Neural progenitor cell (in vitro differentiated cells): ENCODE measurements at regions not wholly inside any gene's neighbourhood (a gene's known extent, or its start where the extent isn't known, plus 50 kb on each side); places are given as distances from the start of the nearest gene placed in this dataset.

ENCODE experiments used
- DNase-seq: peaks from one replicate; pipeline ENCODE4 v3.0.0-alpha.2; 2016; ENCODE audit warnings: low spot score
- H2AFZ ChIP-seq: fragments of 200-600 bp; sonication (generic); replicated peaks from 2 replicates; pipeline ENCODE4 v1.6.1; 2016; ENCODE audit warnings: antibody characterized with exemption
- H3F3A ChIP-seq: fragments of 200-600 bp; sonication (generic); 2 replicates; pipeline ENCODE4 v1.6.1; 2016; ENCODE audit warnings: antibody characterized with exemption, low read depth
- H3K27ac ChIP-seq: fragments of 200-600 bp; sonication (generic); 2 replicates; pipeline ENCODE4 v1.5.1; 2016; ENCODE audit warnings: mild to moderate bottlenecking
- H3K27me3 ChIP-seq: fragments of 200-600 bp; sonication (generic); 2 replicates; pipeline ENCODE4 v1.6.1; 2016; ENCODE audit warnings: mild to moderate bottlenecking, moderate library complexity
- H3K36me3 ChIP-seq: fragments of 200-600 bp; sonication (generic); 2 replicates; pipeline ENCODE4 v1.5.1; 2016
- H3K4me1 ChIP-seq: fragments of 200-600 bp; sonication (generic); 2 replicates; pipeline ENCODE4 v1.6.1; 2016; ENCODE audit warnings: mixed run types
- H3K4me2 ChIP-seq: fragments of 200-600 bp; sonication (generic); 2 replicates; pipeline ENCODE4 v1.6.1; 2016
- H3K4me3 ChIP-seq: fragments of 200-600 bp; sonication (generic); 2 replicates; pipeline ENCODE4 v1.5.1; 2016
- H3K79me2 ChIP-seq: fragments of 200-600 bp; sonication (generic); 2 replicates; pipeline ENCODE4 v1.6.1; 2016; ENCODE audit warnings: low read depth
- H3K9ac ChIP-seq: fragments of 200-600 bp; sonication (generic); 2 replicates; pipeline ENCODE4 v1.6.1; 2016
- H3K9me3 ChIP-seq: fragments of 200-600 bp; sonication (generic); 2 replicates; pipeline ENCODE4 v1.5.1; 2016; ENCODE audit warnings: low read depth
- H4K20me1 ChIP-seq: fragments of 200-600 bp; sonication (generic); 2 replicates; pipeline ENCODE4 v1.6.1; 2016; ENCODE audit warnings: low read depth
- H3K27ac Mint-ChIP-seq: 3 replicates; pipeline ENCODE4 v1.8.0; 2021; ENCODE audit warnings: mixed read lengths
- H3K27me3 Mint-ChIP-seq: 2 replicates; pipeline ENCODE4 v1.8.0; 2022; ENCODE audit warnings: low read depth, mild to moderate bottlenecking, inconsistent platforms, moderate library complexity, mixed read lengths; ENCODE audit not compliant: insufficient read depth
- H3K36me3 Mint-ChIP-seq: 3 replicates; pipeline ENCODE4 v1.8.0; 2021; ENCODE audit warnings: mixed read lengths
- H3K4me1 Mint-ChIP-seq: 3 replicates; pipeline ENCODE4 v1.8.0; 2021; ENCODE audit warnings: mixed read lengths
- H3K4me3 Mint-ChIP-seq: 3 replicates; pipeline ENCODE4 v1.8.0; 2021; ENCODE audit warnings: mild to moderate bottlenecking, moderate library complexity, mixed read lengths
- H3K9me3 Mint-ChIP-seq: 3 replicates; pipeline ENCODE4 v1.8.0; 2020; ENCODE audit warnings: mixed read lengths
- EZH2 ChIP-seq: fragments of 200-600 bp; sonication (generic); IDR thresholded peaks from 2 replicates; pipeline ENCODE4 v1.6.1; 2017; ENCODE audit warnings: antibody characterized with exemption, mild to moderate bottlenecking, moderate library complexity
- EZH2phosphoT487 ChIP-seq: fragments of 200-600 bp; sonication (generic); IDR thresholded peaks from 2 replicates; pipeline ENCODE4 v1.6.1; 2017; ENCODE audit warnings: antibody characterized with exemption
- TF ChIP-seq, protein P1 (sequence below): fragments of 200-600 bp; sonication (generic); IDR thresholded peaks from 2 replicates; pipeline ENCODE4 v1.5.1; 2017; ENCODE audit warnings: antibody characterized with exemption, mild to moderate bottlenecking

DNA sequence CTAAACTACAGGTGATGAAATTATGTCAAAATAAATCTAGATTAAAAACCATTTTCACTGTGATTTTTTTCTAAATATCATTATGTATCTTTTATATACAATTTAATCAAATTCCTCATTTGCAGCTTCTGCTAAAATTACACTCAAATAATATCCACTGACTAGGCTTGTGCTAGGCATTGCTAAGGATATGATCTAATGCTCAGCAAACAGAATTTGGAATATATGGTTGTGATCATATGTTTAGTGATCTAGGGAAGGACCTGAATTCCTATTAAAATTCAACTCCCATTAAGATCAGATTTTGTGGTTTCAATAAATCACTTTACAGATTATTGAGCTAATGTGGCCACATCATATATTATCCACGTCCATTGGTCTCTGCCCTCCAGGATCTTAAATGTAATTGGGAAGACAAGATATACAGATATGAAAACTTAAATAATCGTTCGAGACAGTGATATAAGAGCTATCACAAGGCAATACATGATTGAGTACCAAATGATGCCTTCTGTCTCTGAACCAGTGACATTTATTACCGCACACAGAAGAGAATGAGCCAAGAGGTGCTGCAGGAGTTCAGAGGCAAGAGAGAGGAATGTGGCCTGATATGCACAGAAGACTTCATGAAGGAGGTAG is 206.0 kb upstream of the RPS6KA3 start:
- Mint-ChIP-seq H3K27me3 (no peaks in the 10 kb centered on the region), H3K9me3 (no peaks in the 10 kb centered on the region), H3K36me3 (no peaks in the 10 kb centered on the region), H3K4me3 (no peak overlapping the region), H3K27ac (no peak overlapping the region), H3K4me1 (no peaks in the 10 kb centered on the region)
- no peak for DNase-seq
- no peak overlapping the region for H3K4me2 ChIP-seq
- no peak overlapping the region for H3K4me3 ChIP-seq
- H3K9ac ChIP-seq, result no peak overlapping the region
- no peak overlapping the region for H2AFZ ChIP-seq
- no peaks in the 10 kb centered on the region for H3K79me2 ChIP-seq
- H3K36me3 ChIP-seq, result no peaks in the 10 kb centered on the region
- H3K27me3 ChIP-seq, result no peaks in the 10 kb centered on the region
- H3F3A ChIP-seq, result no peaks in the 10 kb centered on the region
- H3K27ac ChIP-seq, result no peak overlapping the region
- no peak for TF ChIP-seq EZH2phosphoT487
- TF ChIP-seq, protein P1, sequence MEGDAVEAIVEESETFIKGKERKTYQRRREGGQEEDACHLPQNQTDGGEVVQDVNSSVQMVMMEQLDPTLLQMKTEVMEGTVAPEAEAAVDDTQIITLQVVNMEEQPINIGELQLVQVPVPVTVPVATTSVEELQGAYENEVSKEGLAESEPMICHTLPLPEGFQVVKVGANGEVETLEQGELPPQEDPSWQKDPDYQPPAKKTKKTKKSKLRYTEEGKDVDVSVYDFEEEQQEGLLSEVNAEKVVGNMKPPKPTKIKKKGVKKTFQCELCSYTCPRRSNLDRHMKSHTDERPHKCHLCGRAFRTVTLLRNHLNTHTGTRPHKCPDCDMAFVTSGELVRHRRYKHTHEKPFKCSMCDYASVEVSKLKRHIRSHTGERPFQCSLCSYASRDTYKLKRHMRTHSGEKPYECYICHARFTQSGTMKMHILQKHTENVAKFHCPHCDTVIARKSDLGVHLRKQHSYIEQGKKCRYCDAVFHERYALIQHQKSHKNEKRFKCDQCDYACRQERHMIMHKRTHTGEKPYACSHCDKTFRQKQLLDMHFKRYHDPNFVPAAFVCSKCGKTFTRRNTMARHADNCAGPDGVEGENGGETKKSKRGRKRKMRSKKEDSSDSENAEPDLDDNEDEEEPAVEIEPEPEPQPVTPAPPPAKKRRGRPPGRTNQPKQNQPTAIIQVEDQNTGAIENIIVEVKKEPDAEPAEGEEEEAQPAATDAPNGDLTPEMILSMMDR, result no peak
- TF ChIP-seq EZH2, result no peak
- no peaks in the 10 kb centered on the region for H3K4me1 ChIP-seq
- H4K20me1 ChIP-seq, result no peaks in the 10 kb centered on the region
- no peaks in the 10 kb centered on the region for H3K9me3 ChIP-seq

DNA sequence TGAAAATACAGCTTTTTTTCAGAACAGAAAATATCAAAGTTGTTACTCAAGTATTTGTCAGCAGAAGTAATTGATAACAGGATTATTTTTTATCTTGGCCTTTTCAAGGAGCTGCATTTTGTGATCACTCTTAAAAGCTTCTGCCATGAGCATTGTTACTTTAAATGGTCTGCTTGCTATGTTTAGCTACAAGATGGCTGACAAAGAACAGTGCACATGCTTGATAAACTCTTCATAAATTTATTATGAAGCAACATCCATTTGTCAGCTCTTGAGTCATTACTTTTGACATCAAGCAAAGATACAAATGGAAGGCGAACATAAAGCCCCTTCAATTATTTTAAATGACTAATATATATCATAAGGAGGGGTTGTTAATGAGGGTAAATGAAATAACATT is 205.4 kb upstream of the RPS6KA3 start:
- Histone ChIP-seq H3F3A (no peaks in the 10 kb centered on the region), H3K4me3 (no peak overlapping the region), H3K4me2 (no peak overlapping the region), H3K79me2 (no peaks in the 10 kb centered on the region), H4K20me1 (no peaks in the 10 kb centered on the region), H3K27me3 (no peaks in the 10 kb centered on the region), H3K9me3 (no peaks in the 10 kb centered on the region), H3K36me3 (no peaks in the 10 kb centered on the region), H3K27ac (no peak overlapping the region), H3K9ac (no peak overlapping the region), H2AFZ (no peak overlapping the region), H3K4me1 (no peaks in the 10 kb centered on the region)
- H3K27ac Mint-ChIP-seq, result no peak overlapping the region
- H3K36me3 Mint-ChIP-seq, result no peaks in the 10 kb centered on the region
- H3K4me3 Mint-ChIP-seq, result no peak overlapping the region
- H3K27me3 Mint-ChIP-seq, result no peaks in the 10 kb centered on the region
- TF ChIP-seq EZH2phosphoT487, result no peak
- no peaks in the 10 kb centered on the region for H3K4me1 Mint-ChIP-seq
- no peak for DNase-seq
- no peaks in the 10 kb centered on the region for H3K9me3 Mint-ChIP-seq

DNA sequence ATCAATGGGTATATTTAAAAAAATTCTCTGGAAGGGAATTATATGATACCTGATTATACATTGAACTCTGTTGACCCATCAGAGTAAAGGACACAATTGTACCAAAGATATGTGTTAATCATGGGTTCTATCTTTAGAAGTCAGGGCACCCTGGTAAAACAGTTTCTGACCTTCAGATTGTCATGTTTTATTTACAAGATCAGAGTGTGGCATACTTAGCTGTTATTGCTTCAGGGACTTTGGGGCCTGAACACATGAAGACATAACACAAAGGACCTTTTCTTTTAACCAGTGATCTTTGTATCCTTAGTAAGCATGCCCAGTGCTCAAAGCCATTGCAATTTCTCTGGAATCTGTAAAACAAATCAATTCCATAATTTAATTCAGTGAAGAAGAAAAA is 204.8 kb upstream of the RPS6KA3 start:
- no peaks in the 10 kb centered on the region for H3K9me3 Mint-ChIP-seq
- H3K36me3 Mint-ChIP-seq, result no peaks in the 10 kb centered on the region
- Histone ChIP-seq H3K27ac (no peak overlapping the region), H3K9me3 (no peaks in the 10 kb centered on the region), H3K27me3 (no peaks in the 10 kb centered on the region), H3K4me1 (no peaks in the 10 kb centered on the region), H3K9ac (no peak overlapping the region), H3K79me2 (no peaks in the 10 kb centered on the region), H3F3A (no peaks in the 10 kb centered on the region), H3K4me3 (no peak overlapping the region), H2AFZ (no peak overlapping the region), H3K36me3 (no peaks in the 10 kb centered on the region), H3K4me2 (no peak overlapping the region), H4K20me1 (no peaks in the 10 kb centered on the region)
- DNase-seq, result no peak
- H3K27ac Mint-ChIP-seq, result no peak overlapping the region
- no peak overlapping the region for H3K4me3 Mint-ChIP-seq
- H3K4me1 Mint-ChIP-seq, result no peaks in the 10 kb centered on the region
- TF ChIP-seq EZH2phosphoT487, result no peak
- TF ChIP-seq, protein P1, result no peak
- TF ChIP-seq EZH2, result no peak
- H3K27me3 Mint-ChIP-seq, result no peaks in the 10 kb centered on the region

DNA sequence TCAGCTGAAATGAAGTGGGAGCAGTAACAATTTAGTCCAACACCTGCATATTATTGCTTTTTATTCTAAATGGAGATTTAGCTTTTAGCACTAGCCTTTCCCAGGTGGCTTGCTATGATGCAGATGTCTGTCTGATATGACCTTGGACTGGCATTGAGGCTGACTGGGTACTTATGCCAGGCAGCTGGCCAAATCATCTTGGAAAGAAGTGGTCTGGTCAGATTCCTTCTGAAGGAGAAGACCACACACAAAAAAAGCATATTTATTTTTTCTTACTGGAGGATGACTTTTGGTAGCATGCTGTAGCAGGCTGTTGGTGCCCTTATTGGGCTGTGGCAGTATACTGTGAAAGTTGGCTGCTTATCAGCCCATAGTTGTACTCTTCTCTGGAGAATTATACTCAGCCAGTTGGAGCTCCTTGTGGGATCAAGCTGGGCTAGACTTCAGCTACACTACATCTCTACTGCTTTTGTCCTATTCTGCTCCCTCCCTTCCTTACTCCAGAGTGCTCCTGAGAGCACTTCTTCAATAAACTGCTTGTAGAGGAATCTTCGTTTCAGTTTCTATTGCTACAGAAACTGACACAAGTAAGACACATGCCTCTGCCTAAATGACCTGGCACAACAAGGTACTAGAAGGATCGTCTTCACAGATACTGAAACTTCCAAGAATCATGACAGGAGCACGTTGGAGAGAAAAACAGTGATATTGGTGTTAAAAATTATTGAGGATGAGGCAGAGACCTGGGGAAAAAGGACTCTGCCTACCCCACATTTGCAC is 196.8 kb upstream of the RPS6KA3 start:
- no peak overlapping the region for H3K4me3 ChIP-seq
- no peak overlapping the region for H2AFZ ChIP-seq
- no peaks in the 10 kb centered on the region for H4K20me1 ChIP-seq
- H3K27ac ChIP-seq, result no peak overlapping the region
- no peak for DNase-seq
- Mint-ChIP-seq H3K27ac (no peak overlapping the region), H3K4me3 (no peak overlapping the region), H3K4me1 (peaks cover 11% of the 10 kb centered on the region), H3K36me3 (no peaks in the 10 kb centered on the region), H3K27me3 (peaks cover 23% of the 10 kb centered on the region), H3K9me3 (peaks cover 13% of the 10 kb centered on the region)
- H3K9ac ChIP-seq, result no peak overlapping the region
- H3K27me3 ChIP-seq, result no peaks in the 10 kb centered on the region
- H3K4me2 ChIP-seq, result no peak overlapping the region
- no peaks in the 10 kb centered on the region for H3K79me2 ChIP-seq
- TF ChIP-seq, protein P1, result no peak
- no peak for TF ChIP-seq EZH2phosphoT487
- no peak for TF ChIP-seq EZH2
- H3F3A ChIP-seq, result no peaks in the 10 kb centered on the region
- H3K4me1 ChIP-seq, result no peaks in the 10 kb centered on the region
- no peaks in the 10 kb centered on the region for H3K36me3 ChIP-seq
- H3K9me3 ChIP-seq, result no peaks in the 10 kb centered on the region
